MM.1S (cell line): ENCODE measurements at regions not wholly inside any gene's neighbourhood (a gene's known extent, or its start where the extent isn't known, plus 50 kb on each side); places are given as distances from the start of the nearest gene placed in this dataset.

Experiments used
- EZH2 ChIP-seq: fragments of 300-600 bp; sonication (generic); optimal IDR thresholded peaks from 2 replicates; pipeline ENCODE3; 2017; ENCODE audit warnings: low read depth, mild to moderate bottlenecking, antibody characterized with exemption, low read length, mixed read lengths
- TF ChIP-seq, protein P1 (sequence below): fragments of 300-600 bp; sonication (generic); IDR thresholded peaks from 2 replicates; pipeline ENCODE4 v1.5.1; 2016; ENCODE audit warnings: antibody characterized with exemption, low read length, mixed read lengths

DNA sequence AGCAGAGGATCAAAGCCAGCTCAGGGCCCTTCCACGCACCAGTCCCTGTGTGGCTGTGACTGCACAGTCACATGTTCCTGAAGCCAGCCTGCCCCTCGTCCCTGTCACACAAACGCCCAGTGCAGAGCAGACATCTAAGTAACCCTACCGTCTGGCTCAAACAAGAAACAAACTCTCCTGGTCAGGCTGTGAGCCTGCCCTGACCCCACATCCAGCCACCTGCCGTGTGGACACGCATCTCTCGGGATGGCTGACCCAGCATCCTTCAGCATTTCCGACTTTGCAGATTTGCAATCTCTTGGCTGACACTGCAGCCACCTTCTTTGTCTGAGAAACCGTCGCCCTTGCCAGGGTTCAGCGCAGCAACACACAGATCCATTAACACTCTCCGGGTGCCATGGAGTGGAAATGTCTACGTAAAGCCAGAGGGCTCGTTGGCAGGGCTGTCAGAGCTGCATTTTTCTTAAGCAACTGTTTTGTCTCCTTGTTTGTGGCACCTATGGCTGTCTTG, 82.3 kb upstream of the ASAP2 start:
- TF ChIP-seq, protein P1, sequence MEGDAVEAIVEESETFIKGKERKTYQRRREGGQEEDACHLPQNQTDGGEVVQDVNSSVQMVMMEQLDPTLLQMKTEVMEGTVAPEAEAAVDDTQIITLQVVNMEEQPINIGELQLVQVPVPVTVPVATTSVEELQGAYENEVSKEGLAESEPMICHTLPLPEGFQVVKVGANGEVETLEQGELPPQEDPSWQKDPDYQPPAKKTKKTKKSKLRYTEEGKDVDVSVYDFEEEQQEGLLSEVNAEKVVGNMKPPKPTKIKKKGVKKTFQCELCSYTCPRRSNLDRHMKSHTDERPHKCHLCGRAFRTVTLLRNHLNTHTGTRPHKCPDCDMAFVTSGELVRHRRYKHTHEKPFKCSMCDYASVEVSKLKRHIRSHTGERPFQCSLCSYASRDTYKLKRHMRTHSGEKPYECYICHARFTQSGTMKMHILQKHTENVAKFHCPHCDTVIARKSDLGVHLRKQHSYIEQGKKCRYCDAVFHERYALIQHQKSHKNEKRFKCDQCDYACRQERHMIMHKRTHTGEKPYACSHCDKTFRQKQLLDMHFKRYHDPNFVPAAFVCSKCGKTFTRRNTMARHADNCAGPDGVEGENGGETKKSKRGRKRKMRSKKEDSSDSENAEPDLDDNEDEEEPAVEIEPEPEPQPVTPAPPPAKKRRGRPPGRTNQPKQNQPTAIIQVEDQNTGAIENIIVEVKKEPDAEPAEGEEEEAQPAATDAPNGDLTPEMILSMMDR = no peak
- no peak for TF ChIP-seq EZH2
